Thymus (tissue), 11 donors: ENCODE measurements at regions not wholly inside any gene's neighbourhood (a gene's known extent, or its start where the extent isn't known, plus 50 kb on each side); places are given as distances from the start of the nearest gene placed in this dataset.
"Not testable (repeated sequence)": the region's sequence is repeated elsewhere in the genome, so short reads cannot be mapped to it uniquely, and the experiment has no call there.

Experiments
- DNase-seq, 9 donors: peaks; one replicate each; pipeline ENCODE4 v3.0.0-alpha.2; 2013; ENCODE audit warnings: low spot score in 9 of 9, low read depth in 6 of 9, missing footprints in 1 of 9
- H3K27ac ChIP-seq, 2 donors: one replicate each; pipeline ENCODE4 v1.5.1; 2013; ENCODE audit warnings: control low read depth in 1 of 2, low read depth in 1 of 2, low read length in 1 of 2, mild to moderate bottlenecking in 1 of 2, moderate library complexity in 1 of 2
- H3K27me3 ChIP-seq, 2 donors: one replicate each; pipeline ENCODE4 v1.5.1; 2013; ENCODE audit warnings: low read length in 1 of 2; ENCODE audit not compliant: control insufficient read depth in 2 of 2, insufficient read depth in 1 of 2
- H3K36me3 ChIP-seq, 2 donors: one replicate each; pipeline ENCODE4 v1.5.1; 2013; ENCODE audit warnings: low read length in 1 of 2, mild to moderate bottlenecking in 1 of 2, moderate library complexity in 1 of 2; ENCODE audit not compliant: control insufficient read depth in 2 of 2, insufficient read depth in 2 of 2
- H3K4me1 ChIP-seq, 2 donors: one replicate each; pipeline ENCODE4 v1.5.1; 2013; ENCODE audit warnings: low read length in 2 of 2; ENCODE audit not compliant: control insufficient read depth in 2 of 2, insufficient read depth in 2 of 2
- H3K4me3 ChIP-seq, 2 donors: one replicate each; pipeline ENCODE4 v1.5.1; 2013; ENCODE audit warnings: low read length in 2 of 2, control low read depth in 1 of 2, mild to moderate bottlenecking in 1 of 2
- H3K9me3 ChIP-seq, 2 donors: one replicate each; pipeline ENCODE4 v1.5.1; 2013; ENCODE audit warnings: low read length in 1 of 2, mild to moderate bottlenecking in 1 of 2; ENCODE audit not compliant: control insufficient read depth in 2 of 2, insufficient read depth in 1 of 2
- WGBS: extraction: QIAGEN DNeasy Blood & Tissue Kit; methylation state at CpG from one replicate; pipeline ENCODE4 v1.1.7; 2013; 5-methylcytosine and 5-hydroxymethylcytosine counted together
- donor health status: healthy.

- WGBS, result 25% methylated on average over 2 of the region's 2 CpGs
- Histone ChIP-seq H3K4me1 (no peaks in the 10 kb centered on the region), H3K36me3 (no peaks in the 10 kb centered on the region), H3K27me3 (no peaks in the 10 kb centered on the region), H3K4me3 (no peak overlapping the region), H3K9me3 (no peaks in the 10 kb centered on the region), H3K27ac (no peak overlapping the region)
- no peak for DNase-seq
Observed at GRCh38 chr15:38755718-38756117, 191.1 kb upstream of the RASGRP1 start.

- no peak overlapping the region for H3K27ac ChIP-seq
- no peaks in the 10 kb centered on the region for H3K4me1 ChIP-seq
- no peak overlapping the region for H3K4me3 ChIP-seq
- WGBS, result 92% methylated on average over 5 of the region's 5 CpGs
- no peaks in the 10 kb centered on the region for H3K27me3 ChIP-seq
- no peaks in the 10 kb centered on the region for H3K36me3 ChIP-seq
- no peak for DNase-seq
- no peaks in the 10 kb centered on the region for H3K9me3 ChIP-seq
Observed at GRCh38 chr15:38756441-38756840, 191.8 kb upstream of the RASGRP1 start.

- DNase-seq, result no peak
- WGBS, result 98% methylated on average over 1 of the region's 1 CpG
- Histone ChIP-seq H3K36me3 (no peaks in the 10 kb centered on the region), H3K27ac (no peak overlapping the region), H3K4me3 (no peak overlapping the region), H3K9me3 (no peaks in the 10 kb centered on the region), H3K27me3 (no peaks in the 10 kb centered on the region), H3K4me1 (no peaks in the 10 kb centered on the region)
Observed at GRCh38 chr15:38758043-38758442, 193.4 kb upstream of the RASGRP1 start.

- H3K4me1 ChIP-seq, result no peaks in the 10 kb centered on the region
- no peak overlapping the region for H3K27ac ChIP-seq
- no peaks in the 10 kb centered on the region for H3K9me3 ChIP-seq
- no peak overlapping the region for H3K4me3 ChIP-seq
- 100% methylated on average over 2 of the region's 2 CpGs for WGBS
- no peaks in the 10 kb centered on the region for H3K36me3 ChIP-seq
- DNase-seq, result no peak
- no peaks in the 10 kb centered on the region for H3K27me3 ChIP-seq
Observed at GRCh38 chr15:38761681-38762080, 197.1 kb upstream of the RASGRP1 start.

- 86% methylated on average over 6 of the region's 6 CpGs for WGBS
- DNase-seq, result no peak
Observed at GRCh38 chr15:38768970-38769369, 204.4 kb upstream of the RASGRP1 start.

DNA sequence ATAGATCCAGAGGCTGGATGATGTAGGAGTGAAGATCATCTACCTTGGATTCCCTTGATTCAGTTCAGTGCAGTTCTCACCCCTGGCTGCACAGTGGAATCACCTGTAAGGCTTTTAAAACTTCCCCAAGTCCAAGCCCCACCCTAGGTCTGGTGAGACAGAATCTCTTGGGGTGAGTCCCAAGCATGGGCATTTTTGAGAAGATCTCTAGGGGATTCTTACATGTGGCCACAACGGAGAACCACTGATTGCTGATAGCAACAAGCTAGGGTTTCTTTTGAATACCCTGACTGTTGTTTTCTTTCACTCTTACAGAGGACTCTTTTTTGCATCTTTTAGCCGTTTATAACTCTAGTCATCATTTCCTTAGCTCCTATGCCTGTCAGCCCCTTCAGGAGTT, 204.9 kb upstream of the RASGRP1 start:
- no peaks in the 10 kb centered on the region for H3K36me3 ChIP-seq
- no peaks in the 10 kb centered on the region for H3K4me1 ChIP-seq
- no peaks in the 10 kb centered on the region for H3K9me3 ChIP-seq
- peaks cover 0 to 2% of the 10 kb centered on the region in 2 donors for H3K27me3 ChIP-seq
- 85% methylated on average over 2 of the region's 2 CpGs for WGBS
- no peak overlapping the region for H3K4me3 ChIP-seq
- no peak overlapping the region for H3K27ac ChIP-seq
- DNase-seq, result no peak

More at GRCh38 chr15:38768970-38769369, 204.4 kb upstream of the RASGRP1 start:
- H3K27ac ChIP-seq, result no peak overlapping the region
- H3K36me3 ChIP-seq, result no peaks in the 10 kb centered on the region
- no peaks in the 10 kb centered on the region for H3K4me1 ChIP-seq
- H3K27me3 ChIP-seq, result peaks cover 0 to 2% of the 10 kb centered on the region in 2 donors
- no peak overlapping the region for H3K4me3 ChIP-seq
- H3K9me3 ChIP-seq, result no peaks in the 10 kb centered on the region

GRCh38 chr15:38774076-38774475, 209.5 kb upstream of the RASGRP1 start:
- H3K9me3 ChIP-seq, H3K27ac ChIP-seq, H3K4me1 ChIP-seq, H3K4me3 ChIP-seq, DNase-seq, H3K27me3 ChIP-seq, H3K36me3 ChIP-seq: not testable (repeated sequence)
- WGBS, result 77% methylated on average over 2 of the region's 2 CpGs

GRCh38 chr15:38781196-38781595, 216.6 kb upstream of the RASGRP1 start:
- no peak overlapping the region for H3K4me3 ChIP-seq
- no peak for DNase-seq
- no peaks in the 10 kb centered on the region for H3K27me3 ChIP-seq
- WGBS, result 99% methylated on average over 2 of the region's 2 CpGs
- no peak overlapping the region for H3K27ac ChIP-seq
- no peaks in the 10 kb centered on the region for H3K9me3 ChIP-seq
- no peaks in the 10 kb centered on the region for H3K36me3 ChIP-seq
- no peaks in the 10 kb centered on the region for H3K4me1 ChIP-seq

- H3K4me3 ChIP-seq, result no peak overlapping the region
- 84% methylated on average over 1 of the region's 1 CpG for WGBS
- no peak for DNase-seq
- H3K4me1 ChIP-seq, result no peaks in the 10 kb centered on the region
- H3K9me3 ChIP-seq, result no peaks in the 10 kb centered on the region
- no peak overlapping the region for H3K27ac ChIP-seq
- H3K36me3 ChIP-seq, result no peaks in the 10 kb centered on the region
- no peaks in the 10 kb centered on the region for H3K27me3 ChIP-seq
Observed at GRCh38 chr15:38782156-38782555, 217.5 kb upstream of the RASGRP1 start.

DNA sequence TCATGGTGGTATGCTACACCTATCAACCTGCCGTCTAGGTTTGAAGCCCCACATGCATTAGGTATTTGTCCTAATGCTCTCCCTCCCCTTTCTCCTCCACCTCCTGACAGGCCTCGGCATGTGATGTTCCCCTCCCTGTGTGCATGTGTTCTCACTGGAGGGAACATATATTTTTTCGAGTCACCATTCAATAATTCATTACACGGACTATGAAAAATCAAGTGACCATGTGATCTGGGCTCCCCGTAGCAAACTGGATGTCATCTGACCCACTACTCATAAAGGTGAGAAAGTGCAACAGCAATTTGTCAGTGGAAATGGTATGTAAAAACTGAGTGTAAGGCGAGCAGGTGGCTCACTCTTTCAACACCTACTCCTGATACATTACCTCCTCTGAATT, 224.3 kb upstream of the RASGRP1 start:
- Histone ChIP-seq H3K4me3 (no peak overlapping the region), H3K27me3 (no peaks in the 10 kb centered on the region), H3K36me3 (no peaks in the 10 kb centered on the region), H3K27ac (no peak overlapping the region), H3K4me1 (no peaks in the 10 kb centered on the region), H3K9me3 (no peaks in the 10 kb centered on the region)
- no peak for DNase-seq
- 93% methylated on average over 6 of the region's 6 CpGs for WGBS
